HEK293 (cell line): ENCODE measurements at regions not wholly inside any gene's neighbourhood (a gene's known extent, or its start where the extent isn't known, plus 50 kb on each side); places are given as distances from the start of the nearest gene placed in this dataset.

Experiments
- CTCF ChIP-seq: fragments of 450-650 bp; formaldehyde crosslinking; IDR thresholded peaks from 2 replicates; pipeline ENCODE4 v1.5.1; 2016; ENCODE audit warnings: missing biosample characterization, missing genetic modification characterization
- GLI4 ChIP-seq: fragments of 450-650 bp; formaldehyde crosslinking; IDR thresholded peaks from 2 replicates; pipeline ENCODE4 v1.5.1; 2016; ENCODE audit warnings: missing biosample characterization, missing genetic modification characterization
- KLF7 ChIP-seq: fragments of 450-650 bp; formaldehyde crosslinking; IDR thresholded peaks from 2 replicates; pipeline ENCODE4 v1.5.1; 2016; ENCODE audit warnings: missing biosample characterization, missing genetic modification characterization, borderline replicate concordance
- KLF9 ChIP-seq: fragments of 450-650 bp; formaldehyde crosslinking; IDR thresholded peaks from 2 replicates; pipeline ENCODE4 v1.5.1; 2016; ENCODE audit warnings: missing biosample characterization, missing genetic modification characterization, low read depth
- YY1 ChIP-seq: fragments of 450-650 bp; formaldehyde crosslinking; IDR thresholded peaks from 2 replicates; pipeline ENCODE4 v1.5.1; 2018; ENCODE audit warnings: missing biosample characterization, missing genetic modification characterization
- ZNF133 ChIP-seq: fragments of 450-650 bp; formaldehyde crosslinking; IDR thresholded peaks from 2 replicates; pipeline ENCODE4 v1.5.1; 2016; ENCODE audit warnings: missing biosample characterization, missing genetic modification characterization
- ZNF146 ChIP-seq: fragments of 450-650 bp; formaldehyde crosslinking; IDR thresholded peaks from 2 replicates; pipeline ENCODE4 v1.5.1; 2016; ENCODE audit warnings: missing biosample characterization, missing genetic modification characterization
- ZNF274 ChIP-seq, 2 experiments: fragments of 200-500 bp in 1 of 2; fragments of 450-650 bp in 1 of 2; sonication (Bioruptor generic) in 1 of 2; formaldehyde crosslinking in 1 of 2; IDR thresholded peaks; 2 replicates each; pipeline versions ENCODE4 v1.5.1 to v1.6.1; 2014 to 2016; ENCODE audit warnings: borderline replicate concordance in 1 of 2, inconsistent platforms in 1 of 2, low read length in 1 of 2, missing biosample characterization in 1 of 2, missing genetic modification characterization in 1 of 2
- ZNF426 ChIP-seq: fragments of 450-650 bp; formaldehyde crosslinking; IDR thresholded peaks from 2 replicates; pipeline ENCODE4 v1.5.1; 2017; ENCODE audit warnings: missing biosample characterization, missing genetic modification characterization, mild to moderate bottlenecking, inconsistent platforms, moderate library complexity
- ZNF785 ChIP-seq: fragments of 450-650 bp; formaldehyde crosslinking; IDR thresholded peaks from 2 replicates; pipeline ENCODE4 v1.5.1; 2016; ENCODE audit warnings: missing biosample characterization, missing genetic modification characterization
- ZSCAN18 ChIP-seq: fragments of 450-650 bp; formaldehyde crosslinking; IDR thresholded peaks from 2 replicates; pipeline ENCODE4 v1.5.1; 2016; ENCODE audit warnings: missing biosample characterization, missing genetic modification characterization
- TF ChIP-seq, protein P1 (sequence below): fragments of 450-650 bp; formaldehyde crosslinking; IDR thresholded peaks from 2 replicates; pipeline ENCODE4 v1.5.1; 2016; ENCODE audit warnings: missing biosample characterization, missing genetic modification characterization, borderline replicate concordance
- TF ChIP-seq, protein P2 (sequence below): fragments of 450-650 bp; formaldehyde crosslinking; IDR thresholded peaks from 2 replicates; pipeline ENCODE4 v1.5.1; 2016; ENCODE audit warnings: missing biosample characterization, missing genetic modification characterization
- TF ChIP-seq, protein P3 (sequence below): fragments of 450-650 bp; formaldehyde crosslinking; IDR thresholded peaks from 2 replicates; pipeline ENCODE4 v1.5.1; 2016; ENCODE audit warnings: missing biosample characterization, missing genetic modification characterization, low read depth

DNA sequence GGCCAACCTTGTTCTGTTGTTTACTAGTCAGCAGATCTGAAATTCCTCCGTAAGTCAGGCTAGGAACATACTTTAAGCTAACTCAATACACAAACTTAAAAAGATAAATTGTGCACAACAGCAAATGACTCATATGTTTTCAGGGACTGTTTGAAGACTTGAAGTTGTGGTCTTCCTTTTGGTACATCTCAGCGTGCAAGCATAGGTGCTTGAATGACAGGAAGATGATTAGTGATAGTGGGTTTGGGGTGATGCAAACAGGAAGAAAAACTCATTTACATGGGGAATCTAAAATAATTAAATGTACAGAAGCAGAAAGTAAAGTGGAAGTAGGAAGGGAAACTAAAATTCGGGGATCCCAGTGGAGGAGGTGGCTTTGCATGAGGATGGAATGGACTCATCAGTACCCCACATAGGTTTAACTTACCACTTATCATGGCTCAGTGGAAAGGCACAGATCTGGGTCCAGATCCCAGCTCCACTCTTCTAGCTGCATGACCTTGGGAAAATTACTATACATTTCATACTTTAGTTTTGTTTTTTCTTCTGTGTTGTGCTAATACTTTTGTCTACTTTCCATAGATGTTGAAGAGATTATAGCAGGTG, 122.3 kb downstream of the XCL2 start:
- TF ChIP-seq CTCF, result no peak
- no peak for TF ChIP-seq YY1 (tag by site-specific recombination)
- TF ChIP-seq, protein P1, sequence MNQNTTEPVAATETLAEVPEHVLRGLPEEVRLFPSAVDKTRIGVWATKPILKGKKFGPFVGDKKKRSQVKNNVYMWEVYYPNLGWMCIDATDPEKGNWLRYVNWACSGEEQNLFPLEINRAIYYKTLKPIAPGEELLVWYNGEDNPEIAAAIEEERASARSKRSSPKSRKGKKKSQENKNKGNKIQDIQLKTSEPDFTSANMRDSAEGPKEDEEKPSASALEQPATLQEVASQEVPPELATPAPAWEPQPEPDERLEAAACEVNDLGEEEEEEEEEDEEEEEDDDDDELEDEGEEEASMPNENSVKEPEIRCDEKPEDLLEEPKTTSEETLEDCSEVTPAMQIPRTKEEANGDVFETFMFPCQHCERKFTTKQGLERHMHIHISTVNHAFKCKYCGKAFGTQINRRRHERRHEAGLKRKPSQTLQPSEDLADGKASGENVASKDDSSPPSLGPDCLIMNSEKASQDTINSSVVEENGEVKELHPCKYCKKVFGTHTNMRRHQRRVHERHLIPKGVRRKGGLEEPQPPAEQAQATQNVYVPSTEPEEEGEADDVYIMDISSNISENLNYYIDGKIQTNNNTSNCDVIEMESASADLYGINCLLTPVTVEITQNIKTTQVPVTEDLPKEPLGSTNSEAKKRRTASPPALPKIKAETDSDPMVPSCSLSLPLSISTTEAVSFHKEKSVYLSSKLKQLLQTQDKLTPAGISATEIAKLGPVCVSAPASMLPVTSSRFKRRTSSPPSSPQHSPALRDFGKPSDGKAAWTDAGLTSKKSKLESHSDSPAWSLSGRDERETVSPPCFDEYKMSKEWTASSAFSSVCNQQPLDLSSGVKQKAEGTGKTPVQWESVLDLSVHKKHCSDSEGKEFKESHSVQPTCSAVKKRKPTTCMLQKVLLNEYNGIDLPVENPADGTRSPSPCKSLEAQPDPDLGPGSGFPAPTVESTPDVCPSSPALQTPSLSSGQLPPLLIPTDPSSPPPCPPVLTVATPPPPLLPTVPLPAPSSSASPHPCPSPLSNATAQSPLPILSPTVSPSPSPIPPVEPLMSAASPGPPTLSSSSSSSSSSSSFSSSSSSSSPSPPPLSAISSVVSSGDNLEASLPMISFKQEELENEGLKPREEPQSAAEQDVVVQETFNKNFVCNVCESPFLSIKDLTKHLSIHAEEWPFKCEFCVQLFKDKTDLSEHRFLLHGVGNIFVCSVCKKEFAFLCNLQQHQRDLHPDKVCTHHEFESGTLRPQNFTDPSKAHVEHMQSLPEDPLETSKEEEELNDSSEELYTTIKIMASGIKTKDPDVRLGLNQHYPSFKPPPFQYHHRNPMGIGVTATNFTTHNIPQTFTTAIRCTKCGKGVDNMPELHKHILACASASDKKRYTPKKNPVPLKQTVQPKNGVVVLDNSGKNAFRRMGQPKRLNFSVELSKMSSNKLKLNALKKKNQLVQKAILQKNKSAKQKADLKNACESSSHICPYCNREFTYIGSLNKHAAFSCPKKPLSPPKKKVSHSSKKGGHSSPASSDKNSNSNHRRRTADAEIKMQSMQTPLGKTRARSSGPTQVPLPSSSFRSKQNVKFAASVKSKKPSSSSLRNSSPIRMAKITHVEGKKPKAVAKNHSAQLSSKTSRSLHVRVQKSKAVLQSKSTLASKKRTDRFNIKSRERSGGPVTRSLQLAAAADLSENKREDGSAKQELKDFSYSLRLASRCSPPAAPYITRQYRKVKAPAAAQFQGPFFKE, result no peak
- TF ChIP-seq ZNF133 (tag by site-specific recombination), result no peak
- TF ChIP-seq KLF7, result no peak
- TF ChIP-seq ZSCAN18 (tag by site-specific recombination), result no peak
- TF ChIP-seq GLI4 (tag by site-specific recombination), result no peak
- no peak for TF ChIP-seq KLF9
- TF ChIP-seq, protein P2, sequence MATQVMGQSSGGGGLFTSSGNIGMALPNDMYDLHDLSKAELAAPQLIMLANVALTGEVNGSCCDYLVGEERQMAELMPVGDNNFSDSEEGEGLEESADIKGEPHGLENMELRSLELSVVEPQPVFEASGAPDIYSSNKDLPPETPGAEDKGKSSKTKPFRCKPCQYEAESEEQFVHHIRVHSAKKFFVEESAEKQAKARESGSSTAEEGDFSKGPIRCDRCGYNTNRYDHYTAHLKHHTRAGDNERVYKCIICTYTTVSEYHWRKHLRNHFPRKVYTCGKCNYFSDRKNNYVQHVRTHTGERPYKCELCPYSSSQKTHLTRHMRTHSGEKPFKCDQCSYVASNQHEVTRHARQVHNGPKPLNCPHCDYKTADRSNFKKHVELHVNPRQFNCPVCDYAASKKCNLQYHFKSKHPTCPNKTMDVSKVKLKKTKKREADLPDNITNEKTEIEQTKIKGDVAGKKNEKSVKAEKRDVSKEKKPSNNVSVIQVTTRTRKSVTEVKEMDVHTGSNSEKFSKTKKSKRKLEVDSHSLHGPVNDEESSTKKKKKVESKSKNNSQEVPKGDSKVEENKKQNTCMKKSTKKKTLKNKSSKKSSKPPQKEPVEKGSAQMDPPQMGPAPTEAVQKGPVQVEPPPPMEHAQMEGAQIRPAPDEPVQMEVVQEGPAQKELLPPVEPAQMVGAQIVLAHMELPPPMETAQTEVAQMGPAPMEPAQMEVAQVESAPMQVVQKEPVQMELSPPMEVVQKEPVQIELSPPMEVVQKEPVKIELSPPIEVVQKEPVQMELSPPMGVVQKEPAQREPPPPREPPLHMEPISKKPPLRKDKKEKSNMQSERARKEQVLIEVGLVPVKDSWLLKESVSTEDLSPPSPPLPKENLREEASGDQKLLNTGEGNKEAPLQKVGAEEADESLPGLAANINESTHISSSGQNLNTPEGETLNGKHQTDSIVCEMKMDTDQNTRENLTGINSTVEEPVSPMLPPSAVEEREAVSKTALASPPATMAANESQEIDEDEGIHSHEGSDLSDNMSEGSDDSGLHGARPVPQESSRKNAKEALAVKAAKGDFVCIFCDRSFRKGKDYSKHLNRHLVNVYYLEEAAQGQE (tag by site-specific recombination), result no peak
- TF ChIP-seq ZNF785 (tag by site-specific recombination), result no peak
- TF ChIP-seq, protein P3, sequence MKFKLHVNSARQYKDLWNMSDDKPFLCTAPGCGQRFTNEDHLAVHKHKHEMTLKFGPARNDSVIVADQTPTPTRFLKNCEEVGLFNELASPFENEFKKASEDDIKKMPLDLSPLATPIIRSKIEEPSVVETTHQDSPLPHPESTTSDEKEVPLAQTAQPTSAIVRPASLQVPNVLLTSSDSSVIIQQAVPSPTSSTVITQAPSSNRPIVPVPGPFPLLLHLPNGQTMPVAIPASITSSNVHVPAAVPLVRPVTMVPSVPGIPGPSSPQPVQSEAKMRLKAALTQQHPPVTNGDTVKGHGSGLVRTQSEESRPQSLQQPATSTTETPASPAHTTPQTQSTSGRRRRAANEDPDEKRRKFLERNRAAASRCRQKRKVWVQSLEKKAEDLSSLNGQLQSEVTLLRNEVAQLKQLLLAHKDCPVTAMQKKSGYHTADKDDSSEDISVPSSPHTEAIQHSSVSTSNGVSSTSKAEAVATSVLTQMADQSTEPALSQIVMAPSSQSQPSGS (tag by site-specific recombination), result no peak
- no peak for TF ChIP-seq ZNF426
- TF ChIP-seq ZNF146 (tag by site-specific recombination), result no peak
- no peak for TF ChIP-seq ZNF274 (IDR thresholded peaks at IDR 0.05; ENCODE audit: low read length)
- TF ChIP-seq ZNF274 (tag by site-specific recombination; IDR thresholded peaks at IDR 0.05; ENCODE audit: borderline replicate concordance), result no peak
